Motor neuron (in vitro differentiated cells): ENCODE measurements at regions not wholly inside any gene's neighbourhood (a gene's known extent, or its start where the extent isn't known, plus 50 kb on each side); places are given as distances from the start of the nearest gene placed in this dataset.
A peak's percentile ranks its signal among the peaks of the same experiment; 100 is the strongest.

Experiments
- ATAC-seq, 8 experiments: fragments of 200-7000 bp; cut with Tn5 transposase; replicated peaks in 6 of 8; 2 replicates each; pipeline ENCODE4 v1.8.0; 2021; ENCODE audit warnings: mild to moderate bottlenecking in 8 of 8, moderate library complexity in 8 of 8
- H3K27ac ChIP-seq, 2 donors: fragments of 250-450 bp; sonication (Bioruptor Pico); 2 replicates each; pipeline ENCODE4 v1.9.0; 2021; ENCODE audit warnings: antibody characterized with exemption in 2 of 2, mild to moderate bottlenecking in 2 of 2, moderate library complexity in 1 of 2
- H3K4me1 ChIP-seq, 2 donors: fragments of 250-450 bp; sonication (Bioruptor Pico); replicated peaks in 1 of 2; 2 replicates each; pipeline ENCODE4 v1.6.1; 2021; ENCODE audit warnings: antibody characterized with exemption in 2 of 2, mild to moderate bottlenecking in 2 of 2, moderate library complexity in 1 of 2
- H3K4me3 ChIP-seq, 5 donors: fragments of 250-450 bp; sonication (Bioruptor Pico); 2 replicates each; pipeline ENCODE4 v1.9.0; 2021; ENCODE audit warnings: antibody characterized with exemption in 5 of 5, mild to moderate bottlenecking in 5 of 5, moderate library complexity in 4 of 5
- WGBS, 10 experiments: fragments of 450-650 bp; shearing (Covaris generic); methylation state at CpG; one replicate each; pipeline ENCODE4 v1.0.0; 2022; 5-methylcytosine and 5-hydroxymethylcytosine counted together
- in situ Hi-C, 9 experiments: fragments of 400-800 bp; cut with MboI; loops; one replicate each; pipeline ENCODE4 v1.15.0; 2021; ENCODE audit warnings: low sequenced_read_pairs in 9 of 9, low pct_unique_long_range_greater_than_20kb in 2 of 9; ENCODE audit not compliant: unreplicated experiment in 9 of 9

DNA sequence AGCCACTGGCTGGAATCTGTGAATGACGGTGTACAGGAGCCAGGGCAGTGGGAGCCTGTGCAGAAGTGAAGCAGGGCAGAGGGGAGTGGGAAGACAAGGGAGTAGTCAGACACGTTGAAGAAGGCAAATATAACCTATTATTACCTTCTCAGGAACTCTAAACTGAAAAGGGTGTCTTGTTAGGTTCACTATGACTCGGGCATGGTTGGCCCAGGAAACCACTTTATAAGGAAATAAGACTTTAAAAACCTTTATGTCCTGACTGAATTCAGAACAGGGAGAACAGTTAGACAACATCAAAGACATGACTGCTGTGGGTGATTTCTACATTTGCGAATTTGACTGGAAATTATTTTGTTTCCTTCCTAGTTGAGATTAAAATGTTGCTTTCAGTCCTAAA lies 107.5 kb downstream of the ACER2 start:
- H3K27ac ChIP-seq: no peak overlapping the region
- no peak for ATAC-seq
- H3K4me3 ChIP-seq: no peak overlapping the region
- in situ Hi-C loops: no loop called here
- WGBS, 10 experiments: 7 to 100% (median 68%) methylated on average over 1 to 4 of the region's 4 CpGs
- peaks cover 0 to 9% of the 10 kb centered on the region in 2 donors for H3K4me1 ChIP-seq

DNA sequence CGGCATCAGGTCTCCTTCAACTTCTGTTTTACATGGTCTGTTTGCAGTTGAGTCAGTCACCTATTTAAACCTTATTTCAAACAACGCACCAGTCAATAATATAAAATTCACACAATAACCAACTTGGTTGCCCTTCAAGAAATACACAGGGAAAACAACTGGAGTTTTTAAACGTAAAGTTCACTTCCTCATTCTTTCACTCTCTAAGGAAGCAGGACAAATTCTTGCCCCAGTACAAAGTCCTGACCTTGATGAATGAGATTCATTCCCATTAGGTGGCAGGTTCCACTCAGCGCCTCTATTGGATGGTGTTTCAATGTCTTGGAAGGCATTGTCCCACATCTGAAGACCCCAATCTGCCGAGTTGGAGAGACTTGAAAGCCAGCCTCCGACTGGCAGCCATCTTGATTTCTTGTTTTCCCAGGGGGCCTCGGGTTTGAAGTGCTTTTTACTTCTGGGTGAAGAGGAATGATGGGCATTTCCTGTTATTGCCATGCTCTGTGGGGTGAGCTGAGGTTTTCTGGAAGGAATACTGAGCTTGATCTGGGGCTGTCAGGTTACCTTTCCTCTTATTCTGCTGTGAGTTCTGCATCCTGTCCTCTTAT lies 105.0 kb downstream of the ACER2 start:
- peaks cover 0 to 9% of the 10 kb centered on the region in 2 donors for H3K4me1 ChIP-seq
- H3K4me3 ChIP-seq: no peak overlapping the region
- no peak overlapping the region for H3K27ac ChIP-seq
- ATAC-seq: no peak
- in situ Hi-C loops: no loop called here
- WGBS, 10 experiments: 34 to 94% (median 80%) methylated on average over 1 to 6 of the region's 7 CpGs; no CpG with 5 or more reads in 1 of the 10 experiments

DNA sequence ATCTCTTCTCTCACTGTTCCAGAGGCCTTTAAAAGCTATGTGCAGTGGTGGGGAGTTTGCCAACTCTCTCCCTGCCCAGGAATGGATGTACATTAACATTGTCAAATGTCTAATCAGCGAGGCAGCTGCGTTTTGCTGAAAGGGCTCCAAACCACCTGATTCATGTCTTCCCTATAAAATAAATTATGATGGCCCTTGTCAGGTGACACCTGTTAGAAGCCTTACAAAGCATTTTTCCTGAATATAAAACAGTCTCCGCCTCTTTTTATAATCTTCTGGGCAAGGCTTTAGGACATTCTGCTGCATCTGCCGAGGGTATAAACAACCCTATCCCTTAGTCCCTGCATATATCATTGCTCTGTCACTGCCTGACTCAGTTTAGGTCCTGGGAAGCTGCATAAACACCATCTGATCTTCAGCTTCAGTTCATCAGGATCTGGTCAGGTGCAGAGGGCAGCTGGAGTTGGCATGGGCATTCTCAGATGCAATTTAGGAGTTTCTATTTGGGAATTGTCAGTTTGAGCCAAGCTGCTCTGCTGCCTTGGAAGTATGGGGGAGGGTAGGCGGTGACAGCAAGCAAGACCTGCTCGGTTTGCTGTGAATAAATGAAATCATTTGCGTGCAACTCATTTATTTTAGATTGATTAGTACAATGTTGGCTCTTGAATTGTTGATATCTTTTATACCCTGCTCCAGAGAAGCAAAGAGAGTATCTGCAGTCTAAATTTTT lies 103.5 kb downstream of the ACER2 start:
- H3K4me1 ChIP-seq: peaks cover 0 to 9% of the 10 kb centered on the region in 2 donors
- ATAC-seq: peak in 3 of 8 experiments; percentile 39 to 83 (median 79)
- in situ Hi-C loops: no loop called here
- 17 to 100% (median 72%) methylated on average over 1 to 7 of the region's 7 CpGs for WGBS, 10 experiments
- no peak overlapping the region for H3K27ac ChIP-seq
- H3K4me3 ChIP-seq: no peak overlapping the region

DNA sequence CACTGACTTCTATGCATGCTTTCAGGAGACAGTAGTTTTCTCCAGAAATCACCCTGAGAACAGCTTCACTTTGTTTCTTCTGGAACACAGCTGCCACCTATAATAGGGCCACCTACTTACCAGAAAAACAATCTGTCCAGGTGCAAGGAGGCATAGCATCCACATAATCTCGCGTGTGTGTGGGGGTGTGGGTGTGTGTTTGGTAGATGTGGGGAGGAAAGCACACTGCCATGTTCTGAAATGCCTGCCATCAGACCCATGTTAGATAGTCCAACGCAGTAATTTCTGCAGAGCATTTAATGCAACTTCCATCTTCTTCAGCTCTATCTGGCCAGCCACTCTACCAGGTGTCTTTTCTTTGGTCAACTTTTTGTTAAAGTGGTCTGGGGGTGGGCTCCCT lies 102.9 kb downstream of the ACER2 start:
- 48 to 100% (median 79%) methylated on average over 1 to 3 of the region's 3 CpGs; no CpG with 5 or more reads in 6 of the 10 experiments for WGBS, 10 experiments
- H3K4me3 ChIP-seq: no peak overlapping the region
- H3K4me1 ChIP-seq: peaks cover 0 to 9% of the 10 kb centered on the region in 2 donors
- no peak for ATAC-seq
- in situ Hi-C loops: no loop called here
- H3K27ac ChIP-seq: no peak overlapping the region

- ATAC-seq: no peak
These were observed 102.1 kb downstream of the ACER2 start for GRCh38 chr9:19510907-19511306.

More at GRCh38 chr9:19510907-19511306, 102.1 kb downstream of the ACER2 start:
- H3K27ac ChIP-seq: no peak overlapping the region
- no peak overlapping the region for H3K4me3 ChIP-seq
- in situ Hi-C loops: no loop called here
- 22 to 100% (median 73%) methylated on average over 1 to 4 of the region's 4 CpGs; no CpG with 5 or more reads in 1 of the 10 experiments for WGBS, 10 experiments
- H3K4me1 ChIP-seq: peaks cover 0 to 9% of the 10 kb centered on the region in 2 donors
